Endodermal cell (in vitro differentiated cells): ENCODE measurements at regions not wholly inside any gene's neighbourhood (a gene's known extent, or its start where the extent isn't known, plus 50 kb on each side); places are given as distances from the start of the nearest gene placed in this dataset.
"Not testable (repeated sequence)": the region's sequence is repeated elsewhere in the genome, so short reads cannot be mapped to it uniquely, and the experiment has no call there.

Source experiments
- DNase-seq: peaks from one replicate; pipeline ENCODE4 v3.0.0-alpha.2; 2017
- H3K27ac ChIP-seq: 2 replicates; pipeline ENCODE4 v1.5.1; 2013; ENCODE audit warnings: mild to moderate bottlenecking, low read depth, low read length, moderate library complexity
- H3K27me3 ChIP-seq: 2 replicates; pipeline ENCODE4 v1.6.1; 2013; ENCODE audit warnings: mild to moderate bottlenecking, low read length, moderate library complexity; ENCODE audit not compliant: insufficient read depth, control insufficient read depth, poor library complexity, severe bottlenecking
- H3K36me3 ChIP-seq: 2 replicates; pipeline ENCODE4 v1.7.0; 2013; ENCODE audit warnings: mild to moderate bottlenecking, low read length, moderate library complexity; ENCODE audit not compliant: control insufficient read depth, insufficient read depth
- H3K4me1 ChIP-seq: one replicate; pipeline ENCODE4 v1.7.0; 2013; ENCODE audit warnings: low read length; ENCODE audit not compliant: control insufficient read depth, insufficient read depth
- H3K4me3 ChIP-seq: 2 replicates; pipeline ENCODE4 v1.5.1; 2013; ENCODE audit warnings: mild to moderate bottlenecking, low read length, moderate library complexity
- H3K9ac ChIP-seq: 2 replicates; pipeline ENCODE4 v1.6.1; 2013; ENCODE audit warnings: mild to moderate bottlenecking, low read length, moderate library complexity; ENCODE audit not compliant: poor library complexity, severe bottlenecking; ENCODE audit errors: extremely low read depth
- H3K9me3 ChIP-seq: 2 replicates; pipeline ENCODE4 v1.6.1; 2013; ENCODE audit warnings: mild to moderate bottlenecking, low read length, moderate library complexity; ENCODE audit not compliant: control insufficient read depth
- H3K27ac Mint-ChIP-seq: 2 replicates; pipeline ENCODE4 v1.8.0; 2020; ENCODE audit warnings: mixed read lengths
- H3K27me3 Mint-ChIP-seq: 2 replicates; pipeline ENCODE4 v1.8.0; 2021; ENCODE audit warnings: mild to moderate bottlenecking, mixed read lengths; ENCODE audit not compliant: insufficient read depth
- H3K36me3 Mint-ChIP-seq: 2 replicates; pipeline ENCODE4 v1.8.0; 2020; ENCODE audit warnings: low read depth, mixed read lengths
- H3K4me1 Mint-ChIP-seq: 2 replicates; pipeline ENCODE4 v1.8.0; 2020; ENCODE audit warnings: mixed read lengths
- H3K4me3 Mint-ChIP-seq: 2 replicates; pipeline ENCODE4 v1.8.0; 2020; ENCODE audit warnings: mild to moderate bottlenecking, moderate library complexity, mixed read lengths
- H3K9me3 Mint-ChIP-seq: 2 replicates; pipeline ENCODE4 v1.8.0; 2020; ENCODE audit warnings: mild to moderate bottlenecking, mixed read lengths
- WGBS, 2 experiments: methylation state at CpG; one replicate each; pipeline versions ENCODE4 v1.1.5 to v1.1.7; 2013; ENCODE audit warnings: missing lambda C conversion rate in 2 of 2, mixed read lengths in 1 of 2; ENCODE audit not compliant: insufficient coverage in 1 of 2, insufficient read length in 1 of 2; 5-methylcytosine and 5-hydroxymethylcytosine counted together
- TF ChIP-seq, protein P1 (sequence below): fragments of 200-600 bp; sonication (generic); conservative IDR thresholded peaks from 2 replicates; pipeline ENCODE4 v1.5.0; 2021; ENCODE audit warnings: antibody characterized with exemption, mild to moderate bottlenecking

DNA sequence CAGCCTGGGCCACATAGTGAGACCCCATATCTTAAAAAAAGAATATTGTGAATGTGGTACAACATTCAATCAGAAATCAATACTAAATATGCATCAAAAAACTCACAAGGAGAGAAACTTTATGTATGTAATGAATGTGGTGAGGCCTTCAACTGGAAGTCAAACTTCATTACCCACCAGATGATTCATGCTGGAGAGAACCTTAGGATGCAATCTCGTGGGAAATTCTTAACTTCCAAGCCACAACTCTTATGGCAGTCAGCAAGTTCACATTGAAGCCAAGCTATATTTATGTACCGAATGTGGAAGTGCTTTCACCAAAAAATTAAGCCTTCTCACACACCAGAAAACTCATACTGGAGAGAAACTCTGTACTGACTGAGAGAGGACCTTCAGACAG, 84.5 kb upstream of the UXT start:
- no peaks in the 10 kb centered on the region for H3K4me1 Mint-ChIP-seq
- no peak overlapping the region for H3K27ac Mint-ChIP-seq
- H3K27me3 Mint-ChIP-seq: peaks cover 3% of the 10 kb centered on the region
- no peaks in the 10 kb centered on the region for H3K36me3 Mint-ChIP-seq
- Histone ChIP-seq H3K36me3 (no peaks in the 10 kb centered on the region), H3K9ac (no peak overlapping the region), H3K27me3 (no peaks in the 10 kb centered on the region), H3K4me1 (no peaks in the 10 kb centered on the region), H3K4me3 (no peak overlapping the region), H3K9me3 (no peaks in the 10 kb centered on the region), H3K27ac (no peak overlapping the region)
- 95% methylated on average over 2 of the region's 2 CpGs; no CpG with 5 or more reads in 1 of the 2 experiments for WGBS, 2 experiments
- H3K9me3 Mint-ChIP-seq: peaks cover 48% of the 10 kb centered on the region
- TF ChIP-seq, protein P1, sequence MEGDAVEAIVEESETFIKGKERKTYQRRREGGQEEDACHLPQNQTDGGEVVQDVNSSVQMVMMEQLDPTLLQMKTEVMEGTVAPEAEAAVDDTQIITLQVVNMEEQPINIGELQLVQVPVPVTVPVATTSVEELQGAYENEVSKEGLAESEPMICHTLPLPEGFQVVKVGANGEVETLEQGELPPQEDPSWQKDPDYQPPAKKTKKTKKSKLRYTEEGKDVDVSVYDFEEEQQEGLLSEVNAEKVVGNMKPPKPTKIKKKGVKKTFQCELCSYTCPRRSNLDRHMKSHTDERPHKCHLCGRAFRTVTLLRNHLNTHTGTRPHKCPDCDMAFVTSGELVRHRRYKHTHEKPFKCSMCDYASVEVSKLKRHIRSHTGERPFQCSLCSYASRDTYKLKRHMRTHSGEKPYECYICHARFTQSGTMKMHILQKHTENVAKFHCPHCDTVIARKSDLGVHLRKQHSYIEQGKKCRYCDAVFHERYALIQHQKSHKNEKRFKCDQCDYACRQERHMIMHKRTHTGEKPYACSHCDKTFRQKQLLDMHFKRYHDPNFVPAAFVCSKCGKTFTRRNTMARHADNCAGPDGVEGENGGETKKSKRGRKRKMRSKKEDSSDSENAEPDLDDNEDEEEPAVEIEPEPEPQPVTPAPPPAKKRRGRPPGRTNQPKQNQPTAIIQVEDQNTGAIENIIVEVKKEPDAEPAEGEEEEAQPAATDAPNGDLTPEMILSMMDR: no peak
- H3K4me3 Mint-ChIP-seq: no peak overlapping the region
- no peak for DNase-seq

DNA sequence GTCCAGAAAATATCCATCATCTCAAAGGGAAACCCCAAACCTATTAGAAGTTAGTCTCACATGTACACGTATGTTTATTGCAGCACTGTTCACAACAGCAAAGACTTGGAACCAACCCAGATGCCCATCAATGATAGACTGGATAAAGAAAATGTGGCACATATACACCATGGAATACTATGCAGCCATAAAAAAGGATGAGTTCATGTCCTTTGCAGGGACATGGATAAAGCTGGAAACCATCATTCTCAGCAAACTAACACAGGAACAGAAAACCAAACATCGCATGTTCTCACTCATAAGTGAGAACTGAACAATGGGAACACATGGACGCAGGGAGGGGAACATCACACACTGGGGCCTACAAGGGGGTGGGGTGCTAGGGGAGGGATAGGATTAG, 79.9 kb upstream of the UXT start:
- not testable (repeated sequence) for H3K27me3 ChIP-seq, DNase-seq, H3K4me3 ChIP-seq, H3K4me3 Mint-ChIP-seq, H3K9me3 ChIP-seq, H3K4me1 ChIP-seq, H3K27ac ChIP-seq, H3K27me3 Mint-ChIP-seq, H3K27ac Mint-ChIP-seq, H3K4me1 Mint-ChIP-seq, H3K9ac ChIP-seq, H3K36me3 Mint-ChIP-seq, H3K36me3 ChIP-seq
- WGBS, 2 experiments: 83% methylated on average over 1 of the region's 3 CpGs; no CpG with 5 or more reads in 1 of the 2 experiments
- H3K9me3 Mint-ChIP-seq: peaks cover 55% of the 10 kb centered on the region

DNA sequence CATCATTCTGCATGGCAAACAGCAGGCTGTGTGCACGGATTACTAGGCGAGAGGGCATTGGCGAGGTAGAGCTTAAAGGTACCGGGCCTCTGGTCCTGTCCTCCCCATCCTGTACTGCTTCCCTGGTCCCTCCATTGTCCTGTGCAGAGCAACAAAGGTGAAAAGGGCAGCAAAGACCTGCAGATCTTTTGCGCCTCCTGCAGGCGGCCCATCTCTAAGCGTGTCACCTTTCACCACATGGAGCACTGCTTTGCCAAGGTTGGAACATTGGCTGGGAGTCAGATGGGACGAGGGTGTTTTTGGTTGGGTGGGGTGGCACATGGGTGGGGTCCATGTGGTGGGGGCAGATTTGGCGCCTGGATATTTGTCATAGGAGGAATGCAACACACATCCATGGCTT, 64.7 kb upstream of the UXT start:
- Mint-ChIP-seq H3K4me3 (no peak overlapping the region), H3K27ac (no peak overlapping the region), H3K36me3 (no peaks in the 10 kb centered on the region), H3K9me3 (peaks cover 66% of the 10 kb centered on the region), H3K4me1 (no peaks in the 10 kb centered on the region), H3K27me3 (peaks cover 16% of the 10 kb centered on the region)
- Histone ChIP-seq H3K36me3 (no peaks in the 10 kb centered on the region), H3K27me3 (no peaks in the 10 kb centered on the region), H3K27ac (no peak overlapping the region), H3K4me3 (no peak overlapping the region), H3K9me3 (no peaks in the 10 kb centered on the region), H3K9ac (no peak overlapping the region), H3K4me1 (no peaks in the 10 kb centered on the region)
- TF ChIP-seq, protein P1: peak; percentile 73
- WGBS, 2 experiments: 83% methylated on average over 9 of the region's 9 CpGs; no CpG with 5 or more reads in 1 of the 2 experiments
- DNase-seq: peak; percentile 77

DNA sequence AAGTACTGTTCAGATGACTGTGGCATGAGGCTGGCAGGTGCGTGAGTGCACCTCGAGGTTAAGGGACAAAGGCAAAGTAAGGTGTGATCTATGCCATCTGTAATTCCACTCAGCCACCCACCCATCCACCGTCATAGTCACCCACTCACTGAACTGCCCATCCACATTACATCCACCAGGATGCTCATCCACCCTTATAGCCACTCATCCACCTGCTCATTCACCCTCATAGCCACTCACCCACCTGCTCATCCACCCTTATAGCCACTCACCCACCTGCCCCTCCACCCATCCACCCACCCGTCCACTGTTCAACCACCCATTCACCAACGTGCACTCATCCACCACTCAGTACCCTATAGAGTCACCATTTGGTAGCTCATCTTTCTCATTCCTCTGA, 64.1 kb upstream of the UXT start:
- no peaks in the 10 kb centered on the region for H3K36me3 Mint-ChIP-seq
- Histone ChIP-seq H3K9ac (no peak overlapping the region), H3K4me1 (no peaks in the 10 kb centered on the region), H3K27me3 (no peaks in the 10 kb centered on the region), H3K9me3 (no peaks in the 10 kb centered on the region), H3K4me3 (no peak overlapping the region), H3K27ac (no peak overlapping the region), H3K36me3 (no peaks in the 10 kb centered on the region)
- peaks cover 72% of the 10 kb centered on the region for H3K9me3 Mint-ChIP-seq
- H3K27me3 Mint-ChIP-seq: peaks cover 16% of the 10 kb centered on the region
- DNase-seq: no peak
- H3K4me3 Mint-ChIP-seq: no peak overlapping the region
- TF ChIP-seq, protein P1: no peak
- 94% methylated on average over 5 of the region's 5 CpGs; no CpG with 5 or more reads in 1 of the 2 experiments for WGBS, 2 experiments
- no peaks in the 10 kb centered on the region for H3K4me1 Mint-ChIP-seq
- H3K27ac Mint-ChIP-seq: no peak overlapping the region
